MCF 10A (cell line): ENCODE measurements at regions not wholly inside any gene's neighbourhood (a gene's known extent, or its start where the extent isn't known, plus 50 kb on each side); places are given as distances from the start of the nearest gene placed in this dataset.

ENCODE experiments used
- BruUV-seq: library from RNA; stranded (reverse); fragments of 400-500 nt; replicated peaks from 2 replicates; lab custom pipeline; 2021; lab: Mats Ljungman, UMichigan
- CTCF ChIA-PET: fragments of 300-600 bp; sonication (Branson Sonifier 250); formaldehyde crosslinking; extraction: SDS; loops from one replicate; lab custom pipeline; 2021; ENCODE audit warnings: antibody characterized with exemption, inconsistent platforms; lab: Yijun Ruan, JAX
- POLR2A ChIA-PET: fragments of 300-600, 350-650 bp; sonication (Branson Sonifier 250); formaldehyde crosslinking; extraction: SDS; loops from one replicate; lab custom pipeline; 2020; ENCODE audit warnings: antibody characterized with exemption, inconsistent platforms; lab: Yijun Ruan, JAX
- DNase-seq: peaks from one replicate; pipeline ENCODE4 v3.0.0-alpha.2; 2018; ENCODE audit not compliant: unreplicated experiment
- H3K27ac Mint-ChIP-seq: one replicate; pipeline ENCODE4 v1.8.0; 2022; ENCODE audit warnings: mild to moderate bottlenecking, low read depth, mixed read lengths; ENCODE audit not compliant: unreplicated experiment
- H3K27me3 Mint-ChIP-seq: one replicate; pipeline ENCODE4 v1.8.0; 2022; ENCODE audit warnings: mixed read lengths; ENCODE audit not compliant: insufficient read depth, unreplicated experiment
- H3K36me3 Mint-ChIP-seq: one replicate; pipeline ENCODE4 v1.8.0; 2022; ENCODE audit warnings: mild to moderate bottlenecking, moderate library complexity, mixed read lengths; ENCODE audit not compliant: insufficient read depth, unreplicated experiment
- H3K4me1 Mint-ChIP-seq: one replicate; pipeline ENCODE4 v1.8.0; 2022; ENCODE audit warnings: mixed read lengths; ENCODE audit not compliant: insufficient read depth, unreplicated experiment
- H3K4me3 Mint-ChIP-seq: one replicate; pipeline ENCODE4 v1.8.0; 2022; ENCODE audit warnings: mild to moderate bottlenecking, moderate library complexity, mixed read lengths; ENCODE audit not compliant: unreplicated experiment
- H3K9me3 Mint-ChIP-seq: one replicate; pipeline ENCODE4 v1.8.0; 2022; ENCODE audit warnings: mixed read lengths; ENCODE audit not compliant: unreplicated experiment
- intact Hi-C: fragments of 100-400 bp; cut with micrococcal nuclease; formaldehyde crosslinking; loops from 2 replicates; pipeline ENCODE4 v1.14.1; 2022
- TF ChIP-seq, protein P1 (sequence below): fragments of 200-600 bp; IDR thresholded peaks from one replicate; pipeline ENCODE4 v1.8.0; 2022; ENCODE audit warnings: antibody characterized with exemption, mild to moderate bottlenecking; ENCODE audit not compliant: unreplicated experiment

DNA sequence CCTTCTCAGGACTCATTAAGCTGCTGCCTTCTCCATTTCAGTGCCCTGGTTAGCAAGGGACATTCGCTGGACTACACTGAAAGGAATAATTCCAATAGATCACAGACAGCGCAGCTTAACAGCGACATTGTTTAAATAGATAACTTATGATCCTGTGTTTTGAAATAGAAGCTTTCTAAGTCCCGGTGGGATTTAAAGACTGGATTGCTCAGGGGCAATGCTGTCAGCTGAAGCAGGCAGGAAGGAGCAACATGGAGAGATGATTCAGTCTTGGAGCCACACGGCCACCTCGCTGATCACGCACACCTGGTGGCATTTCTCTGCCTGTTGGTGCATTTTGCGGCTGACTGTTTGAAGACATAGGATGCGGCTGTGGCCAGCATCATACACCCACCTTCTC, 292.0 kb downstream of the FOXL1 start:
- intact Hi-C loops = loop anchor here (5.0 kb wide), 1 partner anchor 303 kb away; the partner anchor contains the start of gene FOXC2
- POLR2A ChIA-PET = no interaction called here
- Mint-ChIP-seq H3K9me3 (no peaks in the 10 kb centered on the region), H3K4me3 (no peak overlapping the region), H3K36me3 (no peaks in the 10 kb centered on the region), H3K27ac (no peak overlapping the region), H3K4me1 (no peaks in the 10 kb centered on the region), H3K27me3 (peaks cover 11% of the 10 kb centered on the region)
- no peak for DNase-seq
- BruUV-seq = no TSS peak
- CTCF ChIA-PET = interaction anchor here (0.5 to 0.7 kb wide), 5 partner anchors 109 to 758 kb away, joined by 3 to 5 read pairs (median 3); no protein-coding TSS in a partner anchor
- TF ChIP-seq, protein P1, sequence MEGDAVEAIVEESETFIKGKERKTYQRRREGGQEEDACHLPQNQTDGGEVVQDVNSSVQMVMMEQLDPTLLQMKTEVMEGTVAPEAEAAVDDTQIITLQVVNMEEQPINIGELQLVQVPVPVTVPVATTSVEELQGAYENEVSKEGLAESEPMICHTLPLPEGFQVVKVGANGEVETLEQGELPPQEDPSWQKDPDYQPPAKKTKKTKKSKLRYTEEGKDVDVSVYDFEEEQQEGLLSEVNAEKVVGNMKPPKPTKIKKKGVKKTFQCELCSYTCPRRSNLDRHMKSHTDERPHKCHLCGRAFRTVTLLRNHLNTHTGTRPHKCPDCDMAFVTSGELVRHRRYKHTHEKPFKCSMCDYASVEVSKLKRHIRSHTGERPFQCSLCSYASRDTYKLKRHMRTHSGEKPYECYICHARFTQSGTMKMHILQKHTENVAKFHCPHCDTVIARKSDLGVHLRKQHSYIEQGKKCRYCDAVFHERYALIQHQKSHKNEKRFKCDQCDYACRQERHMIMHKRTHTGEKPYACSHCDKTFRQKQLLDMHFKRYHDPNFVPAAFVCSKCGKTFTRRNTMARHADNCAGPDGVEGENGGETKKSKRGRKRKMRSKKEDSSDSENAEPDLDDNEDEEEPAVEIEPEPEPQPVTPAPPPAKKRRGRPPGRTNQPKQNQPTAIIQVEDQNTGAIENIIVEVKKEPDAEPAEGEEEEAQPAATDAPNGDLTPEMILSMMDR = no peak

DNA sequence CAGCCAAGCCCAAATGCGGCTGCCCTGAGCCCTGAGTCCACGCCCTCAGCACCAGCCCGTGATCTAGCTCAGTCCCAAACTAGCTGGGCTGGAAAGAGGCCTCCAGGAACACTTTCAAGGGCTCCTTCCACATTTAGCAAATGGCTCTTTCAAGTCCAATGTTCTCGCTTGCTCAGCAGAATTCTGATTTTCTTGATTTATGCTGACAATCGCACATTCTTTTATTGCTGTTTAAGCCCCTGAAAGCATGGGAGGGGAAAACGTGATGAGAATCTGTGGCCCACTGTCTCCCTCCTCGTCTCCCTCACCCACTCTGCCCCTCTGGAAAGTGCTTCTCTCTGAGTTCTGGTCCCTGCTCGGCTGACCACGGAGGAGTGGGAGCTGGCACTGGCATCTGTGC, 293.8 kb downstream of the FOXL1 start:
- Mint-ChIP-seq H3K27ac (no peak overlapping the region), H3K4me1 (no peaks in the 10 kb centered on the region), H3K9me3 (no peaks in the 10 kb centered on the region), H3K36me3 (no peaks in the 10 kb centered on the region), H3K27me3 (peaks cover 15% of the 10 kb centered on the region), H3K4me3 (no peak overlapping the region)
- intact Hi-C loops = loop anchor here (5.0 kb wide), 1 partner anchor 305 kb away; the partner anchor contains the start of gene FOXC2
- CTCF ChIA-PET = no interaction called here
- POLR2A ChIA-PET = interaction anchor here (0.6 kb wide), 1 partner anchor 105 kb away, joined by 3 read pairs; no protein-coding TSS in a partner anchor
- BruUV-seq = no TSS peak
- TF ChIP-seq, protein P1 = no peak
- no peak for DNase-seq

DNA sequence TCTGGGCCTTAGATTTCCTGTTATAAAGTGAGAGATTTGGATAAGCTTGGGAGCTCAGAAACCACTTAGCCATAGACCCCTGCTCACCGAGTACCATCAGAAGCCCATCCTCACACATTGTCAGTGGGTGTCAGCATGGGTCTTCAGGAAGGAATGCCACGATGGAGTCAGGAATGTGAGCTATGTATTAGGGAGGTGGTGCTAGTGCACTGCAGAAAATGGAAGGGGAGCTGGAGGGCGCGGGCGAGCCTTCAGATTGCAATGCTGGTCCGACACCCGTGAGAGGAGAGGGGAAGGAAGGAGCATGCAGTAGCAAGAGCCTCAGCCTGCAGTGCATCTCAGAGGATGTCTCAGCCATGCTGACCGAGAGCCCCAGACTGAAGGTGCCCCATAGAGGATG, 294.5 kb downstream of the FOXL1 start:
- TF ChIP-seq, protein P1 = no peak
- no peaks in the 10 kb centered on the region for H3K36me3 Mint-ChIP-seq
- H3K9me3 Mint-ChIP-seq = no peaks in the 10 kb centered on the region
- BruUV-seq = no TSS peak
- peaks cover 7% of the 10 kb centered on the region for H3K4me1 Mint-ChIP-seq
- H3K4me3 Mint-ChIP-seq = no peak overlapping the region
- peaks cover 22% of the 10 kb centered on the region for H3K27me3 Mint-ChIP-seq
- ChIA-PET CTCF (no interaction called here), POLR2A (interaction anchor here (0.6 kb wide), 1 partner anchor 105 kb away, joined by 3 read pairs; no protein-coding TSS in a partner anchor)
- intact Hi-C loops = loop anchor here (5.0 kb wide), 1 partner anchor 306 kb away; the partner anchor contains the start of gene FOXC2
- no peak overlapping the region for H3K27ac Mint-ChIP-seq
- DNase-seq = no peak

DNA sequence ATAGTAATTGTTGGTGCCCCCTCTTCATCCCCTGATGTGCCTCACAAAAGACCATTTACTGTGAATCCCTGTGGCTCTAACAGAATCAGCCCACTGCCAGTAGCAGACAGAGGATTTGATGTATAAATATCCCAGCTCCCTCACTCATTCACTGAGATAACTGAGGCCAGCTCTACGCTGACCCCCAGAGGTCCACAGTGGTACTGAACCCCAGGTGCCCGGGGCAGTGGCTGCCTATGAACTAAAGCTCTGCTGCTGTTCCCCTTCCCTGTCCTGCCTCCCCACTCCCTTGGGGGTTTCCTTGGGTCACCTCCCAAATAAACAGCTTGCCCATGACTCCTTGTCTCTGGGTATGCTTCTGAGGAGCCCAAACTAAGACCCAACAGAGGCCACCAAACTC, 295.8 kb downstream of the FOXL1 start:
- CTCF ChIA-PET = interaction anchor here (0.7 kb wide), 1 partner anchor 37 kb away, joined by 3 read pairs; no protein-coding TSS in a partner anchor
- POLR2A ChIA-PET = no interaction called here
- Mint-ChIP-seq H3K9me3 (no peaks in the 10 kb centered on the region), H3K27ac (no peak overlapping the region), H3K36me3 (no peaks in the 10 kb centered on the region), H3K4me1 (peaks cover 10% of the 10 kb centered on the region), H3K27me3 (peaks cover 17% of the 10 kb centered on the region), H3K4me3 (no peak overlapping the region)
- intact Hi-C loops = loop anchor here (5.0 kb wide), 1 partner anchor 307 kb away; the partner anchor contains the start of gene FOXC2
- BruUV-seq = no TSS peak
- TF ChIP-seq, protein P1 = peak; percentile 34
- peak; percentile 61 for DNase-seq
